ENCODE measurements at regions not wholly inside any gene's neighbourhood (a gene's known extent, or its start where the extent isn't known, plus 50 kb on each side); places are given as distances from the start of the nearest gene placed in this dataset.

DNA sequence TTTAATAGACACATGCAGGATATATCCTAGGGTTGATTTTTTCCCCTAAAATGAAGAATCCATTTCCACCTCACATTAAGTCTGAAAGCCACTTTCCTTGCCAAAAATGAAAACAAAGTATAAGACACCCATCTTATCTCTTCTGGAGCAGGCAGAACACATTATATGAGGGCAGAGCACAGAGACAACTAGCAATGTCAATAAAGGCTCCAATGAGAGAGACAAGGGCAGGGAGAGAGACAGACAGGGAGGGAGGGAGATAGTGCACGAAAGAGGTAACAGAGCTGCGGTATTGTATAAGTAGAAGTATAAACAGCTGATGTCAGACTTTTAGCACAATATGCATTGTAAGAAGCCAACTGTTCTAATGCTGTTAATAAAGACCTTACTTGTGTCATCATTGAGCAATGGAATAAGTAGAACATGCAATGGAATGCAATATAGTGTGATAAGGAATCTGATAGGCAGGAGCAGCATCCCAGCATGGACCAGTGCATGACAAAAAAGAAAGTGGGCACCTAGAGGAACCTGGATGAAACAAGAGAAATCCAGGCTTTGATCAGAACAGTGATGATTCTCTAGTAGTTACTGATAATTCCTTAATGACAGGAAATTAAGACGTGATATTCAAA is 150.6 kb upstream of the TCF4 start:
- Histone ChIP-seq H3F3A (ENCODE audit: control insufficient read depth, insufficient read depth) (no peaks in the 10 kb centered on the region), H3K4me3 (ENCODE audit: low read length) (no peak overlapping the region), H3K27ac (ENCODE audit: low read depth, low read length) (no peak overlapping the region), H4K20me1 (ENCODE audit: control insufficient read depth, insufficient read depth, low read depth, low read length) (no peaks in the 10 kb centered on the region), H3K27me3 (ENCODE audit: control insufficient read depth, low read length) (no peaks in the 10 kb centered on the region), H3K9me2 (replicated peaks; ENCODE audit: control insufficient read depth, low read length) (no peaks in the 10 kb centered on the region), H3K36me3 (ENCODE audit: control insufficient read depth, low read length) (no peaks in the 10 kb centered on the region), H3K9me3 (ENCODE audit: control insufficient read depth, insufficient read depth, low read length) (no peaks in the 10 kb centered on the region), H3K79me2 (ENCODE audit: control insufficient read depth, low read length) (no peaks in the 10 kb centered on the region), H3K4me2 (ENCODE audit: low read length) (no peak overlapping the region), H3K4me1 (ENCODE audit: control insufficient read depth, low read length) (no peaks in the 10 kb centered on the region)
- TF ChIP-seq EZH2phosphoT487 (IDR thresholded peaks at IDR 0.05; ENCODE audit: borderline replicate concordance, low read length) = no peak
- TF ChIP-seq, protein P1, sequence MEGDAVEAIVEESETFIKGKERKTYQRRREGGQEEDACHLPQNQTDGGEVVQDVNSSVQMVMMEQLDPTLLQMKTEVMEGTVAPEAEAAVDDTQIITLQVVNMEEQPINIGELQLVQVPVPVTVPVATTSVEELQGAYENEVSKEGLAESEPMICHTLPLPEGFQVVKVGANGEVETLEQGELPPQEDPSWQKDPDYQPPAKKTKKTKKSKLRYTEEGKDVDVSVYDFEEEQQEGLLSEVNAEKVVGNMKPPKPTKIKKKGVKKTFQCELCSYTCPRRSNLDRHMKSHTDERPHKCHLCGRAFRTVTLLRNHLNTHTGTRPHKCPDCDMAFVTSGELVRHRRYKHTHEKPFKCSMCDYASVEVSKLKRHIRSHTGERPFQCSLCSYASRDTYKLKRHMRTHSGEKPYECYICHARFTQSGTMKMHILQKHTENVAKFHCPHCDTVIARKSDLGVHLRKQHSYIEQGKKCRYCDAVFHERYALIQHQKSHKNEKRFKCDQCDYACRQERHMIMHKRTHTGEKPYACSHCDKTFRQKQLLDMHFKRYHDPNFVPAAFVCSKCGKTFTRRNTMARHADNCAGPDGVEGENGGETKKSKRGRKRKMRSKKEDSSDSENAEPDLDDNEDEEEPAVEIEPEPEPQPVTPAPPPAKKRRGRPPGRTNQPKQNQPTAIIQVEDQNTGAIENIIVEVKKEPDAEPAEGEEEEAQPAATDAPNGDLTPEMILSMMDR (IDR thresholded peaks at IDR 0.05; ENCODE audit: low read depth, low read length, poor library complexity, severe bottlenecking) = no peak

DNA sequence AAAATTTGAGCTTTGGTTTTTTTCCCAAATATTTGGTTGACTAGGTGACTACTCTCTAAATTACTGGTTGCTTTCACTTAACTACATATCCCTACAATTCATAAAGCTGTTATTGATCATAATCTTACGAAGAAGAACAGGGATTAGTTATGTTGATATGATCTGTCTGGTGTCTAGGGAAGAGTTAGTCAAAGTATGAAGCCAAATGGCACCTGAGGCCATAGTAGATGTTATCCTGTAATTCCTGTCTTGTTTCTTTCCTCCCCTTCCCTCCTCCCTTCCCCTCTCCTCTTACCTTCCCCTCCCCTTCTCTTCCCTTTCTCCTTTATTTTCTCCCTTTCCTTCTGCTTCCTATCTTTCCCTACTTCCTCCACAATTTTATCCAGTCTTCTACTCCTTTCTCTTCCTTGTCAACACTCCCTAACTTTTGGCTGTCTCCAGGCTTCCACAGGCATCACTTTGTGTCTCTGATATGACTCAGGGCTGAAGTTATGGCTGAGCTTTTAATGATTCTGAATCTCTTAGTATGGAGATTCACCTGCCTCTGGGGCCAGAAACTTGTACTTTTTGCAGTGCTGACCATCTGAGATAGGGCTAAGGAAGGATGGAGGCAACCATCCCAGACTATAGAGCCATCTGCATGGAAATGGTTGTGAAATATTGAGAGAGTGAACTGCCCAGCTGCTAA is 149.9 kb upstream of the TCF4 start:
- no peak overlapping the region for H3K27ac ChIP-seq (ENCODE audit: low read depth, low read length)
- H3K4me3 ChIP-seq (ENCODE audit: low read length) = no peak overlapping the region
- no peaks in the 10 kb centered on the region for H3F3A ChIP-seq (ENCODE audit: control insufficient read depth, insufficient read depth)
- no peaks in the 10 kb centered on the region for H3K27me3 ChIP-seq (ENCODE audit: control insufficient read depth, low read length)
- no peaks in the 10 kb centered on the region for H3K9me2 ChIP-seq (replicated peaks; ENCODE audit: control insufficient read depth, low read length)
- H3K4me1 ChIP-seq (ENCODE audit: control insufficient read depth, low read length) = no peaks in the 10 kb centered on the region
- no peak overlapping the region for H3K4me2 ChIP-seq (ENCODE audit: low read length)
- H3K9me3 ChIP-seq (ENCODE audit: control insufficient read depth, insufficient read depth, low read length) = no peaks in the 10 kb centered on the region
- H4K20me1 ChIP-seq (ENCODE audit: control insufficient read depth, insufficient read depth, low read depth, low read length) = no peaks in the 10 kb centered on the region
- no peaks in the 10 kb centered on the region for H3K36me3 ChIP-seq (ENCODE audit: control insufficient read depth, low read length)
- H3K79me2 ChIP-seq (ENCODE audit: control insufficient read depth, low read length) = no peaks in the 10 kb centered on the region
- no peak for TF ChIP-seq EZH2phosphoT487 (IDR thresholded peaks at IDR 0.05; ENCODE audit: borderline replicate concordance, low read length)
- TF ChIP-seq, protein P1 (IDR thresholded peaks at IDR 0.05; ENCODE audit: low read depth, low read length, poor library complexity, severe bottlenecking) = no peak

GRCh38 chr18:55737266-55737665 is 149.3 kb upstream of the TCF4 start:
- no peak overlapping the region for H3K4me2 ChIP-seq (ENCODE audit: low read length)
- H3K9me2 ChIP-seq (replicated peaks; ENCODE audit: control insufficient read depth, low read length) = no peaks in the 10 kb centered on the region
- H3K4me3 ChIP-seq (ENCODE audit: low read length) = no peak overlapping the region
- H3K27ac ChIP-seq (ENCODE audit: low read depth, low read length) = no peak overlapping the region
- no peak for TF ChIP-seq EZH2phosphoT487 (IDR thresholded peaks at IDR 0.05; ENCODE audit: borderline replicate concordance, low read length)
- H4K20me1 ChIP-seq (ENCODE audit: control insufficient read depth, insufficient read depth, low read depth, low read length) = no peaks in the 10 kb centered on the region
- no peaks in the 10 kb centered on the region for H3K79me2 ChIP-seq (ENCODE audit: control insufficient read depth, low read length)
- no peaks in the 10 kb centered on the region for H3K4me1 ChIP-seq (ENCODE audit: control insufficient read depth, low read length)
- H3K9me3 ChIP-seq (ENCODE audit: control insufficient read depth, insufficient read depth, low read length) = no peaks in the 10 kb centered on the region
- no peaks in the 10 kb centered on the region for H3K27me3 ChIP-seq (ENCODE audit: control insufficient read depth, low read length)
- H3K36me3 ChIP-seq (ENCODE audit: control insufficient read depth, low read length) = no peaks in the 10 kb centered on the region
- no peaks in the 10 kb centered on the region for H3F3A ChIP-seq (ENCODE audit: control insufficient read depth, insufficient read depth)

GRCh38 chr18:55735969-55736368 is 148.0 kb upstream of the TCF4 start:
- Histone ChIP-seq H3K27ac (ENCODE audit: low read depth, low read length) (no peak overlapping the region), H3K9me3 (ENCODE audit: control insufficient read depth, insufficient read depth, low read length) (no peaks in the 10 kb centered on the region), H3K4me1 (ENCODE audit: control insufficient read depth, low read length) (no peaks in the 10 kb centered on the region), H3K27me3 (ENCODE audit: control insufficient read depth, low read length) (no peaks in the 10 kb centered on the region), H3K4me3 (ENCODE audit: low read length) (no peak overlapping the region), H3K36me3 (ENCODE audit: control insufficient read depth, low read length) (no peaks in the 10 kb centered on the region), H4K20me1 (ENCODE audit: control insufficient read depth, insufficient read depth, low read depth, low read length) (no peaks in the 10 kb centered on the region), H3K79me2 (ENCODE audit: control insufficient read depth, low read length) (no peaks in the 10 kb centered on the region), H3K9me2 (replicated peaks; ENCODE audit: control insufficient read depth, low read length) (no peaks in the 10 kb centered on the region), H3K4me2 (ENCODE audit: low read length) (no peak overlapping the region), H3F3A (ENCODE audit: control insufficient read depth, insufficient read depth) (no peaks in the 10 kb centered on the region; the same call in 1 of the 2 replicates)
- TF ChIP-seq EZH2phosphoT487 (IDR thresholded peaks at IDR 0.05; ENCODE audit: borderline replicate concordance, low read length) = no peak
- TF ChIP-seq, protein P1 (IDR thresholded peaks at IDR 0.05; ENCODE audit: low read depth, low read length, poor library complexity, severe bottlenecking) = no peak
